Gastroesophageal sphincter (tissue), 2 donors: ENCODE measurements at regions not wholly inside any gene's neighbourhood (a gene's known extent, or its start where the extent isn't known, plus 50 kb on each side); places are given as distances from the start of the nearest gene placed in this dataset.

Source experiments
- POLR2A ChIP-seq, 2 donors: fragments of 450-650 bp; IDR thresholded peaks; one replicate each; pipeline ENCODE4 v1.6.1; 2017; ENCODE audit warnings: antibody characterized with exemption in 2 of 2, mild to moderate bottlenecking in 2 of 2, moderate library complexity in 1 of 2
- POLR2AphosphoS5 ChIP-seq: sonication (generic); formaldehyde crosslinking; IDR thresholded peaks from one replicate; pipeline ENCODE4 v1.6.1; 2017; ENCODE audit warnings: antibody characterized with exemption

GRCh38 chr1:78255383-78255782 is 209.6 kb downstream of the GIPC2 start:
- TF ChIP-seq POLR2A (IDR thresholded peaks at IDR 0.05): no peak
- TF ChIP-seq POLR2AphosphoS5: no peak
